DND-41 (cell line): ENCODE measurements at regions not wholly inside any gene's neighbourhood (a gene's known extent, or its start where the extent isn't known, plus 50 kb on each side); places are given as distances from the start of the nearest gene placed in this dataset.

Experiments
- ATAC-seq: fragments of 200-7000 bp; cut with Tn5 transposase; 3 replicates; pipeline ENCODE4 v1.9.1; 2021; ENCODE audit warnings: low read depth; ENCODE audit not compliant: insufficient read depth
- DNase-seq: peaks from one replicate; pipeline ENCODE4 v3.0.0-alpha.2; 2020
- H2AFZ ChIP-seq: 2 replicates; pipeline ENCODE4 v1.6.0; 2012; ENCODE audit warnings: low read depth, low read length
- H3K27ac ChIP-seq: 2 replicates; pipeline ENCODE4 v1.5.1; 2012; ENCODE audit warnings: low read length, inconsistent platforms
- H3K27me3 ChIP-seq: fragments of 200-600 bp; sonication (generic); 2 replicates; pipeline ENCODE4 v1.6.0; 2012; ENCODE audit warnings: low read length, mild to moderate bottlenecking, inconsistent platforms; ENCODE audit not compliant: insufficient read depth, poor library complexity
- H3K36me3 ChIP-seq: 2 replicates; pipeline ENCODE4 v1.5.1; 2012; ENCODE audit warnings: low read length, inconsistent platforms; ENCODE audit not compliant: insufficient read depth
- H3K4me1 ChIP-seq: 2 replicates; pipeline ENCODE4 v1.5.1; 2012; ENCODE audit warnings: mild to moderate bottlenecking, low read length; ENCODE audit not compliant: insufficient read depth
- H3K4me2 ChIP-seq: 2 replicates; pipeline ENCODE4 v1.6.0; 2012; ENCODE audit warnings: mild to moderate bottlenecking, moderate library complexity, low read length, inconsistent platforms; ENCODE audit not compliant: insufficient read depth
- H3K4me3 ChIP-seq, 2 experiments: fragments of 200-600 bp in 1 of 2; shearing (Covaris generic) in 1 of 2; 2 replicates each; pipeline ENCODE4 v1.5.1; 2012 to 2016; ENCODE audit warnings: inconsistent platforms in 2 of 2, low read length in 2 of 2, mild to moderate bottlenecking in 2 of 2, low read depth in 1 of 2, moderate library complexity in 1 of 2
- H3K79me2 ChIP-seq: 2 replicates; pipeline ENCODE4 v1.6.0; 2012; ENCODE audit warnings: low read length, inconsistent platforms; ENCODE audit not compliant: insufficient read depth
- H3K9ac ChIP-seq: 2 replicates; pipeline ENCODE4 v1.6.0; 2012; ENCODE audit warnings: low read depth, mild to moderate bottlenecking, inconsistent platforms, low read length, moderate library complexity
- H3K9me3 ChIP-seq: 2 replicates; pipeline ENCODE4 v1.5.1; 2012; ENCODE audit warnings: low read length, moderate library complexity, mild to moderate bottlenecking, inconsistent platforms; ENCODE audit not compliant: insufficient read depth, severe bottlenecking
- H4K20me1 ChIP-seq: 2 replicates; pipeline ENCODE4 v1.6.0; 2012; ENCODE audit warnings: low read length; ENCODE audit not compliant: insufficient read depth
- CTCF ChIP-seq: IDR thresholded peaks from 2 replicates; pipeline ENCODE4 v1.5.1; 2012; ENCODE audit warnings: borderline replicate concordance, low read length, moderate library complexity, mild to moderate bottlenecking; ENCODE audit not compliant: poor library complexity, severe bottlenecking; ENCODE audit errors: extremely low read depth
- EZH2 ChIP-seq: IDR thresholded peaks from 3 replicates; pipeline ENCODE4 v1.6.1; 2012; ENCODE audit warnings: borderline replicate concordance, low read depth, mild to moderate bottlenecking, moderate library complexity, low read length, inconsistent platforms; ENCODE audit not compliant: severe bottlenecking

- Histone ChIP-seq H3K27ac (no peak overlapping the region), H4K20me1 (no peaks in the 10 kb centered on the region), H3K4me2 (no peak overlapping the region), H3K79me2 (no peaks in the 10 kb centered on the region), H3K36me3 (no peaks in the 10 kb centered on the region), H3K4me1 (no peaks in the 10 kb centered on the region), H2AFZ (no peak overlapping the region), H3K9me3 (no peaks in the 10 kb centered on the region), H3K9ac (no peak overlapping the region), H3K4me3 (no peak overlapping the region), H3K27me3 (peaks cover 7% of the 10 kb centered on the region)
- no peak for ATAC-seq
- no peak for TF ChIP-seq CTCF
- TF ChIP-seq EZH2, result no peak
- DNase-seq, result no peak
Measured at GRCh38 chr4:15253349-15253748, 174.5 kb upstream of the C1QTNF7 start.

GRCh38 chr4:15254236-15254880, 173.5 kb upstream of the C1QTNF7 start:
- no peak for TF ChIP-seq CTCF
- TF ChIP-seq EZH2, result no peak
- Histone ChIP-seq H2AFZ (no peak overlapping the region), H3K4me2 (no peak overlapping the region), H3K79me2 (no peaks in the 10 kb centered on the region), H3K4me3 (no peak overlapping the region), H4K20me1 (no peaks in the 10 kb centered on the region), H3K4me1 (no peaks in the 10 kb centered on the region), H3K9me3 (no peaks in the 10 kb centered on the region), H3K9ac (no peak overlapping the region), H3K27me3 (peaks cover 7% of the 10 kb centered on the region), H3K27ac (no peak overlapping the region), H3K36me3 (no peaks in the 10 kb centered on the region)
- ATAC-seq, result no peak
- no peak for DNase-seq

DNA sequence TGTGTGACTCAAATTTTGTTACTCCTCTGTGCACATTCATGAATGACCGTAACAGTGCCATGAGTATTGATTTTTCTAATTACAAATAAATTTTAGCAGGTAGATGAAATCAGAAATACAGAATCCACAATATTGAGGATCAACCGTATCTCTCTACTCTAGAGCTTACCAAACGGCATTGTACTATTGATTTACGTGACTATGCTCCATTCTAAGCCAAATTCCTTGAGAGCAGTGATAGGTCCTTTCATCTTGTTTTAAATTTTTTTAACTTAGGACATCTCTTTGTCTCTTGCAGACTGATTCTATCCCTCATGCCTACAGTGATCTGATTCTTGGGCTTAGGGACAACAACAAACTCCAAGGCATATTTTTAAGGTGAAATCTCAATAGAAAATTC, 172.3 kb upstream of the C1QTNF7 start:
- Histone ChIP-seq H2AFZ (no peak overlapping the region), H3K9me3 (no peaks in the 10 kb centered on the region), H3K36me3 (no peaks in the 10 kb centered on the region), H3K79me2 (no peaks in the 10 kb centered on the region), H3K4me1 (no peaks in the 10 kb centered on the region), H4K20me1 (no peaks in the 10 kb centered on the region), H3K4me3 (no peak overlapping the region), H3K27me3 (peaks cover 4% of the 10 kb centered on the region), H3K27ac (no peak overlapping the region), H3K4me2 (no peak overlapping the region), H3K9ac (no peak overlapping the region)
- DNase-seq (no peak), ATAC-seq (no peak)
- TF ChIP-seq CTCF (no peak), EZH2 (no peak)
